K562 (cell line): ENCODE measurements at regions not wholly inside any gene's neighbourhood (a gene's known extent, or its start where the extent isn't known, plus 50 kb on each side); places are given as distances from the start of the nearest gene placed in this dataset.

ENCODE experiments used
- ATAC-seq: fragments of 200-7000 bp; cut with Tn5 transposase; 3 replicates; pipeline ENCODE4 v1.9.1; 2020; ENCODE audit warnings: moderate library complexity
- BruUV-seq: library from RNA; stranded (reverse); fragments of 400-500 nt; replicated peaks from 2 replicates; lab custom pipeline; 2021; lab: Mats Ljungman, UMichigan
- CTCF ChIA-PET: fragments of 300-600 bp; formaldehyde crosslinking; extraction: SDS; loops from one replicate; lab custom pipeline; 2021; ENCODE audit warnings: low intra/inter-chr PET ratio; lab: Yijun Ruan, JAX
- POLR2A ChIA-PET: fragments of 300-600, 350-650 bp; sonication (Branson Sonifier 250); formaldehyde crosslinking; extraction: SDS; loops from one replicate; lab custom pipeline; 2021; ENCODE audit warnings: antibody characterized with exemption, inconsistent platforms; lab: Yijun Ruan, JAX
- DNase-seq, 4 experiments: peaks; one replicate each; pipeline versions ENCODE4 v3.0.0 to v3.0.0-alpha.2; 2011 to 2018; ENCODE audit warnings: low spot score in 3 of 4, mixed read lengths in 3 of 4; ENCODE audit errors: extremely low read depth in 1 of 4
- FAIRE-seq: peaks from 2 replicates; lab custom pipeline; 2011; peaks lifted over from hg19 to GRCh38; lab: Jason Lieb, UNC
- H2AFZ ChIP-seq: 2 replicates; pipeline ENCODE4 v1.6.0; 2011; ENCODE audit warnings: low read depth, low read length, control low read depth, inconsistent platforms
- H3K27ac ChIP-seq: fragments of 200-600 bp; 3 replicates; pipeline ENCODE4 v1.8.0; 2011; ENCODE audit warnings: low read depth, mild to moderate bottlenecking, control low read depth, inconsistent platforms, low read length, moderate library complexity, mixed read lengths; ENCODE audit errors: extremely low read depth
- H3K27me3 ChIP-seq, 2 experiments: fragments of 300-600 bp in 1 of 2; 2 replicates in 1 of 2; 3 replicates in 1 of 2; pipeline versions ENCODE4 v1.6.0 to v1.8.0; 2011; ENCODE audit warnings: inconsistent platforms in 2 of 2, low read length in 2 of 2, mild to moderate bottlenecking in 1 of 2, mixed read lengths in 1 of 2, moderate library complexity in 1 of 2; ENCODE audit not compliant: control insufficient read depth in 2 of 2, insufficient read depth in 2 of 2
- H3K36me3 ChIP-seq: fragments of 300-600 bp; 3 replicates; pipeline ENCODE4 v1.8.0; 2011; ENCODE audit warnings: mild to moderate bottlenecking, low read length, inconsistent platforms; ENCODE audit not compliant: control insufficient read depth, insufficient read depth
- H3K4me1 ChIP-seq, 2 experiments: fragments of 200-600 bp in 1 of 2; replicated peaks in 1 of 2; 2 replicates in 1 of 2; 3 replicates in 1 of 2; pipeline versions ENCODE4 v1.5.1 to v1.8.0; 2011; ENCODE audit warnings: inconsistent platforms in 2 of 2, low read length in 2 of 2, mild to moderate bottlenecking in 1 of 2, mixed read lengths in 1 of 2, moderate library complexity in 1 of 2; ENCODE audit not compliant: control insufficient read depth in 2 of 2, insufficient read depth in 2 of 2
- H3K4me2 ChIP-seq: 2 replicates; pipeline ENCODE4 v1.6.1; 2011; ENCODE audit warnings: low read length, control low read depth, inconsistent platforms, mixed read lengths; ENCODE audit not compliant: insufficient read depth
- H3K4me3 ChIP-seq: fragments of 200-600 bp; sonication (generic), shearing (Covaris generic); 2 replicates; pipeline ENCODE4 v1.5.1; 2016; ENCODE audit warnings: control low read depth, inconsistent platforms
- H3K79me2 ChIP-seq: fragments of 200-600 bp; 3 replicates; pipeline ENCODE4 v1.8.0; 2011; ENCODE audit warnings: low read length, inconsistent platforms; ENCODE audit not compliant: control insufficient read depth, insufficient read depth
- H3K9ac ChIP-seq, 2 experiments: 2 replicates each; pipeline versions ENCODE4 v1.6.0 to v1.6.1; 2011; ENCODE audit warnings: low read depth in 2 of 2, low read length in 2 of 2, control low read depth in 1 of 2, inconsistent platforms in 1 of 2, mild to moderate bottlenecking in 1 of 2, mixed read lengths in 1 of 2; ENCODE audit not compliant: insufficient read depth in 1 of 2
- H3K9me1 ChIP-seq: one replicate; pipeline ENCODE4 v1.6.0; 2011; ENCODE audit warnings: inconsistent platforms, mild to moderate bottlenecking, low read length, moderate library complexity; ENCODE audit not compliant: control insufficient read depth, insufficient read depth
- H3K9me3 ChIP-seq: replicated peaks from 2 replicates; pipeline ENCODE4 v1.5.1; 2011; ENCODE audit warnings: low read depth, low read length, inconsistent platforms; ENCODE audit not compliant: control insufficient read depth, insufficient read depth
- H4K20me1 ChIP-seq: replicated peaks from 2 replicates; pipeline ENCODE4 v1.6.1; 2011; ENCODE audit warnings: low read length, inconsistent platforms, mixed read lengths; ENCODE audit not compliant: control insufficient read depth, insufficient read depth
- MAZ ChIP-seq, 2 experiments: fragments of 450-650 bp in 1 of 2; sonication (generic) in 1 of 2; formaldehyde crosslinking; IDR thresholded peaks in 1 of 2; conservative IDR thresholded peaks in 1 of 2; 2 replicates each; pipeline versions ENCODE4 v1.4.0 to v1.5.0; 2020; ENCODE audit warnings: mild to moderate bottlenecking in 1 of 2, missing genetic modification reagents in 1 of 2
- POLR2AphosphoS2 ChIP-seq: IDR thresholded peaks from 2 replicates; pipeline ENCODE4 v1.6.1; 2012; ENCODE audit warnings: low read length, improper control_type of control experiment
- RFX1 ChIP-seq: fragments of 450-650 bp; IDR thresholded peaks from 2 replicates; pipeline ENCODE4 v1.6.1; 2016; ENCODE audit warnings: mild to moderate bottlenecking, moderate library complexity
- SMC3 ChIP-seq: conservative IDR thresholded peaks from 2 replicates; pipeline ENCODE4 v1.6.1; 2011; ENCODE audit warnings: low read depth, low read length, improper control_type of control experiment; ENCODE audit not compliant: insufficient read depth
- ZNF707 ChIP-seq: fragments of 250-450 bp; sonication (Bioruptor Pico); conservative IDR thresholded peaks from 2 replicates; pipeline ENCODE4 v1.8.0; 2022; ENCODE audit warnings: inconsistent platforms, mild to moderate bottlenecking, moderate library complexity
- WGBS: fragments of 100-300 bp; shearing (Covaris generic); methylation state at CpG from one replicate; pipeline ENCODE4 v1.1.6; 2016; ENCODE audit warnings: low coverage, mixed read lengths; ENCODE audit not compliant: insufficient coverage; ENCODE audit errors: missing lambda C conversion rate; 5-methylcytosine and 5-hydroxymethylcytosine counted together
- in situ Hi-C: fragments of 300-500 bp; cut with MboI; formaldehyde crosslinking; loops from 4 replicates; pipeline ENCODE4 v1.15.0; 2018; ENCODE audit warnings: inconsistent platforms, mixed read lengths
- intact Hi-C: fragments of 100-400 bp; cut with micrococcal nuclease; formaldehyde crosslinking; loops from 2 replicates; pipeline ENCODE4 v1.14.2; 2022

DNA sequence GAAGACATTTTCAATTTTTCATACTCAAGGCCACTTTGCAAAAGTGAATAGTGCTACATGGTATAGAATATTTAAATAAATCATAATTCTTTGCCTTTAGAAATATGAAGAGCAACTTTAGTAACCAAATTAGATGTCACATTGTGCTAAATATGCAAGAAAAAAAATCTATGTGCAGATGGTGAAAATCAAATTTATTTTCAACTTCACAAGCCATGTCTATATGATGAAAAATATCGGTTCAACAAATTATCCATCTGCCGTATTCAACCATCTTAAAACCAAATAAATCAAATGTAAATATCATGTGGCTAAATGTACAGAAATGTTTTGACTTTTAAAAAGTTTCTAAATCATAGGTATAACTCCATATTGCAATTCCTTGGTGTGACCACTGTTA lies 398.2 kb downstream of the PABPC4L start (continued):
- TF ChIP-seq MAZ (CRISPR knock-in tag; conservative IDR thresholded peaks at IDR 0.05 in 1 of 2, IDR thresholded peaks at IDR 0.05 in 1 of 2), result no peak

GRCh38 chr4:133802359-133803140 lies 399.0 kb downstream of the PABPC4L start:
- FAIRE-seq, result no peak
- Histone ChIP-seq H3K9me3 (no peaks in the 10 kb centered on the region), H3K9me1 (no peaks in the 10 kb centered on the region), H3K4me3 (no peak overlapping the region), H3K36me3 (no peaks in the 10 kb centered on the region), H3K4me2 (no peak overlapping the region), H3K9ac (no peak overlapping the region), H3K4me1 (no peaks in the 10 kb centered on the region), H3K79me2 (no peaks in the 10 kb centered on the region), H3K27ac (no peak overlapping the region), H2AFZ (no peak overlapping the region), H3K27me3 (no peaks in the 10 kb centered on the region), H4K20me1 (no peaks in the 10 kb centered on the region)
- TF ChIP-seq POLR2AphosphoS2, result no peak
- no peak for TF ChIP-seq ZNF707
- no peak for TF ChIP-seq RFX1
- TF ChIP-seq SMC3, result no peak
- no peak for ATAC-seq
- intact Hi-C loops (no loop called here), in situ Hi-C loops (no loop called here)
- DNase-seq, result no peak
- POLR2A ChIA-PET, result no interaction called here
- CTCF ChIA-PET, result no interaction called here
- BruUV-seq, result no TSS peak
- 19% methylated on average over 3 of the region's 3 CpGs for WGBS
